SIG-M5 treated with dmso at 0.1 percent for 504 hours (cell line): ENCODE measurements at regions not wholly inside any gene's neighbourhood (a gene's known extent, or its start where the extent isn't known, plus 50 kb on each side); places are given as distances from the start of the nearest gene placed in this dataset.
"Not testable (repeated sequence)": the region's sequence is repeated elsewhere in the genome, so short reads cannot be mapped to it uniquely, and the experiment has no call there.

Experiments used
- DNase-seq: peaks from one replicate; lab custom pipeline; 2025; ENCODE audit not compliant: unreplicated experiment; lab: John Stamatoyannopoulos, UW

GRCh38 chr7:6937746-6938145 is 111.7 kb upstream of the CCZ1B start:
- not testable (repeated sequence) for DNase-seq

DNA sequence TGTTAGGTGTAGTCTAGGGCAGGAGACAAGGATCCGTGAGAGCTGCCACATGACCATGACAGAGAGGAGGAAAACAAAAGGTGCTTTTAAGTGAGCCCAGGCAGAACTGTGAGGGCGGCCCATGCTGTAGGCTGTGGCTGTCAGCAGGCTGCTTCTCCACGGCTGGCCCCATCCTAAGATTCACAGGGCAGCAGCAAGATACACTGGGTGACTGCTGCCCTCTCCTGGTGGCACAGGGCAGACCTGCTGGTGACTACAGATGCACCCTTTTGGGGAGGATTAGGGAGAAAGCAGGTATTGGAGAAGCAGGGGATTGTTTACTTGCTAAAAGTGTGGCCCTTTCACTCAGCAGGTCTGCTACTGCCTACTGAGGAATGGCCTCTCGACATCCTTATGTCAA is 112.2 kb upstream of the CCZ1B start:
- DNase-seq: not testable (repeated sequence)

- not testable (repeated sequence) for DNase-seq
Observed at GRCh38 chr7:6939126-6939525, 113.1 kb upstream of the CCZ1B start.

- not testable (repeated sequence) for DNase-seq
Observed at GRCh38 chr7:6939896-6940295, 113.8 kb upstream of the CCZ1B start.

DNA sequence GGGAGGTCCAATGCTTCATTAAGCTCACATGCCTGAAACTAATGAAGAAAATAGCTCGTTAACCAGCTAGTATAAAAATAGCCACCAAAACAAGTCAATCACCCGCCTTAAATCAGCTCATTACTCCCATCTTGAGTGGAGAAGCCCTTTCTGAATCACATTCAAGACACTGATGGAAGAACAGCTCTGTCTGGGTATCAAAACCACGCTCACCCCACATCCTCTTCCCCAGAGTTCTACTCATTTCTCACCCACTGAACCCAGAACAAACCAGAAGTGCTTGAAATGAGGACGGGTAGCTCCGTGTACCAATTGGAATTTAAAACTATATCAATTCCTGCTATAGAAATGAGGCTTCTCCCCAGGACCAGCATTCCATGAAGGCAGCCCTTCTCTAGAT is 120.8 kb upstream of the CCZ1B start:
- not testable (repeated sequence) for DNase-seq

- DNase-seq: not testable (repeated sequence)
Observed at GRCh38 chr7:6950231-6950630, 124.2 kb upstream of the CCZ1B start.

GRCh38 chr7:6951553-6951952 is 125.5 kb upstream of the CCZ1B start:
- DNase-seq: not testable (repeated sequence)

- not testable (repeated sequence) for DNase-seq
Observed at GRCh38 chr7:6953138-6953797, 127.2 kb upstream of the CCZ1B start.

DNA sequence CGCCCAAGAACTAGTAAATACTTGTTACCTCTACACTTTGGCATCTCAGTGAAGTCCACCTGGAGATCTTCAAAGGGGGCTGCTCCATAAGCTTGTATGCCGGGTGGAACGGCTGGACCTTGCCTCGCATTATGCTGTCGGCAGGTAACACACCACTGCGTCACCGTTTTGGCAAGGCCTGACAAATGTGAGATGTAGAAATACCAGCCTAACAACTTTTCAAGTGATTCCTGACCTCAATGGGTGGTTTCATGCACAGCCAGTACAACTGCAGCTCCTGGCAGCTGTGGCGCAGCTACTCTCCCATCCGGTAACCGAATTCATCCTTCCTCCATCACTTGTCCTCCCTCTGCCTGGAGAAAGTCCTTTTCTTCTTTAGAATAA is 127.7 kb upstream of the CCZ1B start:
- peak; percentile 12 for DNase-seq

DNA sequence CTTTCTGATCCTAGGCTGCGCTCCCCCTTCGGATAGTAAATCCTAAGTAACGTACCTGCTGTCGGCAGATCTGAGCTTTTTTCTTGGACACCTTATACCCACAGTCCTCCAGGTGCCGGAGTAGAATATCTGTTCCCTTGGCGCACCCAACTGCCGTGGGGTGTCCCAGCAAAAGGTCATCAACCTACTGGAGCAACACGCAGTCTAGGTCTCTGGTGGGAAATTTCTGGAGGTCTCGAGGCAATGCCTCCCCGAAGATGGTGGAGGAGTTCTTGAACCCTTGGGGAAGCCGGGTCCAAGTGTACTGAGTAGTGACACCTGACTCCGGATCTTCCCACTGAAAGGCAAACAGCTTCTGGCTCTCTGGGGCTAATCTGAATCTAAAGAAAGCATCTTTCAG is 129.3 kb upstream of the CCZ1B start:
- not testable (repeated sequence) for DNase-seq

DNA sequence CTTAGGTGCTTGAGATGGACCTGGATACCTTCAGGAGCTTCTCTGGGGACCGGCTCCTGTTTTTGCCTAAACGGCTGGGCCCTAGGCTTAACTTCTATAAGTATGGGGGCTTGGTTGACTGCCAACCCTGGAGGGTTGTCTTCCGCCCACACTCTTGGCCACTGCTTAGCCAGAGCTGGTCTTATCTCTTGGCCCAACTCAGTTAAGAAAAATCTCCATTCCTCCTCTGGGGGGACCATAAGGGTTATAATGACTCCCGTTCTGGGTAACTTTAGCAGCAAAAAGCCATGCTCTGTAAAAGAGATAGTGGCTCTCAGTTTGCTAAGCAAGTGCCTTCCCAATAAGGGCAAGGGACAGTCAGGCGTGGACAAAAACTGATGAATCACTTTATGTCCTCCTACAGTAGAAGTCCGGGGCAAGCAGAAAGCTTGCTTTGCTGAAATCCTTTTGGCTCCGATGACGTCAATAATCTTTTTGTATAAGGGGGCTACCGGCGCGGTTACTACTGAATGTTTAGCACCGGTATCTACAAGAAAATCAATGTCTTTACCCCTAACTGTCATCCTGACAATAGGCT is 130.0 kb upstream of the CCZ1B start:
- DNase-seq: not testable (repeated sequence)

GRCh38 chr7:6958371-6958770 is 132.3 kb upstream of the CCZ1B start:
- DNase-seq: not testable (repeated sequence)

DNA sequence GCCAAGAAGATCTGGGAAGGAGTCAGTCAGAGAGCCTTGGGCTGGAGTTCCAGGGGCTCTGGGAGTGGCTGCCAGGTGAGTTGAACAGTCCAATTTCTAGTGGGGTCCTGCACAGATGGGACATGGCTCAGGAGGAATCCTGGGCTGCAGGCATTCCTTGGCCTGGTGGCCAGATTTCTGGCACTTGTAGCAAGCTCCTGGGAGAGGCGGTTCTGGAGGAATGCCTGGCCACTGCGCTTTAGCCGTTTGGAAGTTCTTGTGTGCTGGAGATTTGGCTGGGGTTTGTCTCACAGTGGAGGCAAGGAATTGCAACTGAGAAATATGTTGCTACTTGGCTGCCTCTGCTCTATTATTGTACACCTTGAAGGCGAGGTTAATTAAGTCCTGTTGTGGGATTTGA is 133.9 kb upstream of the CCZ1B start:
- not testable (repeated sequence) for DNase-seq

DNA sequence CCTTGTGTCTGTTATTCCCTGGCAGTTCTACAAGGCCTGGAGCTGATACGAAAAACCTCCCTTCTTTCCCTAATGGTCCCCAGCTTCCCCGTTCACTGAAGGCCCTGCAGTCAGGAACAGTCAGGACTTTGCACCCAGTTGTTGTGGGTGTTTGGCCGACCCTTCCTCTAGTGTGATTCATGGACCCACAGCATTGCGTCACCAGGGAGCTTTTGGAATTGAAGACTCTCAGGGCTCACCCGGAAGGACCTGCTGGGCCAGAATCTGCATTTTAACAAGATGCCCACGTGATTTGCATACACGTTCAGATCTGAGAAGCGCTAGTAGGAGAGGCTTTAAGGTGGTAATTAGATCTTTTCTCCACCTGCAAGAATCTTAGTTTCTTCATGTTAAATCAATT is 136.8 kb upstream of the CCZ1B start:
- peak; percentile 1 for DNase-seq

GRCh38 chr7:6965051-6965450 is 139.0 kb upstream of the CCZ1B start:
- peak; percentile 24 for DNase-seq

DNA sequence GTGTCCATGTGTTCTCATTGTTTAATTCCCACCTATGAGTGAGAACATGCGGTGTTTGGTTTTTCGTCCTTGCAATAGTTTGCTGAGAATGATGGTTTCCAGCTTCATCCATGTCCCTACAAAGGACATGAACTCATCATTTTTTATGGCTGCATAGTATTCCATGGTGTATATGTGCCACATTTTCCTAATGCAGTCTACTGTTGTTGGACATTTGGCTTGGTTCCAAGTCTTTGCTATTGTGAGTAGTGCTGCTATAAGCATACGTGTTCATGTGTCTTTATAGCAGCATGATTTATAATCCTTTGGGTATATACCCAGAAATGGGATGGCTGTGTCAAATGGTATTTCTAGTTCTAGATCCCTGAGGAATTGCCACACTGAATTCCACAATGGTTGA is 144.1 kb upstream of the CCZ1B start:
- not testable (repeated sequence) for DNase-seq

DNA sequence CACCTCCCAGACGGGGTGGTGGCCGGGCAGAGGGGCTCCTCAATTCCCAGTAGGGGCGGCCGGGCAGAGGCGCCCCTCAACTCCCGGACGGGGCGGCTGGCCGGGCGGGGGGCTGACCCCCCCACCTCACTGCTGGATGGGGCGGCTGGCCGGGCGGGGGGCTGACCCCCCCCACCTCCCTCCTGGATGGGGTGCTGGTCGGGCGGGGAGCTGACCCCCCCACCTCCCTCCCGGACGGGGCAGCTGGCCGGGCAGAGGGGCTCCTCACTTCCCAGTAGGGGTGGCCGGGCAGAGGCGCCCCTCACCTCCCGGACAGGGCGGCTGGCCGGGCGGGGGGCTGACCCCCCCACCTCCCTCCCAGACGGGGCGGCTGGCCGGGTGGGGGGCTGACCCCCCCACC is 148.8 kb upstream of the CCZ1B start:
- DNase-seq: not testable (repeated sequence)

GRCh38 chr7:6975346-6975745 is 149.3 kb upstream of the CCZ1B start:
- DNase-seq: not testable (repeated sequence)

DNA sequence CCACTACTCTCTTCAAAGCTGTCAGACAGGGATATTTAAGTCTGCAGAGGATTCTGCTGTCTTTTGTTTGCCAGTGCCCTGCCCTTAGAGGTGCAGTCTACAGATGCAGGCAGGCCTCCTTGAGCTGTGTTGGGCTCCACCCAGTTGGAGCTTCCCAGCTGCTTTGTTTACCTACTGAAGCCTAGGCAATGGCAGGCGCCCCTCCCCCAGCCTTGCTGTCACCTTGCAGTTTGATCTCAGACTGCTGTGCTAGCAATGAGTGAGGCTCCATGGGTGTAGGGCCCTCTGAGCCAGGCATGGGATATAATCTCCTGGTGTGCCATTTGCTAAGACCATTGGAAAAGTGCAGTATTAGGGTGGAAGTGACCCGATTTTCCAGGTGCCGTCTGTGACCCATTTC is 151.3 kb upstream of the CCZ1B start:
- DNase-seq: not testable (repeated sequence)

DNA sequence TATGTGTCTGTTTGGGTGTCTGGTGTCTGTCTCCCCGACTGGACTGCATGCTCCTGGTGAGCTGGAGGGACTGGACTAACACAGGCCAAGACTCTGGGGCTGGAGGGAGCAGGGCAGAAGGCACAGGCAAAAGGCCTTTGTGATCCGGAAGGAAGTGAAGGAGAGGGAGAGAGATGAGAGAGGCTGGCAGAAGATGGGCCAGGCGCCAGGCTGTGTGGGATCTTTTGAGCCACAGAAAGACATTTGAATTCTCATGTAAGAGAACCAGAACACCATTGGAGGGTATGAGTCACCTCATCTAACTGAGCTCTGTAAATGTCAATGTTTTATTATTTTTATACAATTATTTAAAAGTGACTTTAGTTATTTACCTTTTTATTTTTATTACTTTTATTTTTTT is 152.3 kb upstream of the CCZ1B start:
- not testable (repeated sequence) for DNase-seq

- not testable (repeated sequence) for DNase-seq
Observed at GRCh38 chr7:6979456-6979855, 153.4 kb upstream of the CCZ1B start.

DNA sequence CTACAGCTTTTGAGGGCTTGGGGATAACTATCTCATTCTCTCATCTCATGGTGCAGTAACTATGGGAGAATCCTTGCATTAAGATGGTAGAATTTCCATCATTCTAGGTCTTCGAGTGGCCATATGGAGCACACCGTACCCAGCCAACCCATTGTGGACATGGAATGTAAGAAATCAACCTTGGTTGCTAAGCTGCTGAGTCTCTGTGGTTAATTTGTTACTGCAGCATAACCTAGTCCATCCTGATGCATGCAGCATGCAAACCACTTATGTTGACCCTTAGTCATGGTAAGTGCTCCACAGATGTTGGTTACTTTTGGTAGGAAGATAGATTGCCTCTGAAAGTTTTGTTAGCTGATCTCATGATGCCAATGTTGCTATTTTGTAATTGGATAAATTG is 156.3 kb upstream of the CCZ1B start:
- not testable (repeated sequence) for DNase-seq

DNA sequence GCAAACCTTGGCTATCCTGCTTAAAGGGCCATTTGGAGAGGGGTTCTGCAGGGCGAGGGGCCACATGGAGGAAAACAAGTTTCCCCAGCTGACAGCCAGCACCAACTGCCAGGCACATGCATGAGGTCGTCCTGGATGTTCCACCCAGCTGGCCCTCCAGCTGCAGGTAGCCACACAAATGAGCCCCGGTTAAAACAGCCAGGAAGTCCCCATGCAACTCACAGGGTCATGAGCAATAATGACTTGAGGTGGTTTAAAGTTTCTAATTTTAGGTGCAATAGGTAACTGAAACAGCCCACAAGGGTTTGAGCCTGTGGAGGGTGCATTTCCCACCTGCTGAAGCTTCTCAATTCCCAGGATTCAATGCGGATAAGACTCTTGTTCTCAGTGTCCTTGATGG is 160.8 kb upstream of the CCZ1B start:
- not testable (repeated sequence) for DNase-seq
